ENCODE measurements at regions not wholly inside any gene's neighbourhood (a gene's known extent, or its start where the extent isn't known, plus 50 kb on each side); places are given as distances from the start of the nearest gene placed in this dataset.

DNA sequence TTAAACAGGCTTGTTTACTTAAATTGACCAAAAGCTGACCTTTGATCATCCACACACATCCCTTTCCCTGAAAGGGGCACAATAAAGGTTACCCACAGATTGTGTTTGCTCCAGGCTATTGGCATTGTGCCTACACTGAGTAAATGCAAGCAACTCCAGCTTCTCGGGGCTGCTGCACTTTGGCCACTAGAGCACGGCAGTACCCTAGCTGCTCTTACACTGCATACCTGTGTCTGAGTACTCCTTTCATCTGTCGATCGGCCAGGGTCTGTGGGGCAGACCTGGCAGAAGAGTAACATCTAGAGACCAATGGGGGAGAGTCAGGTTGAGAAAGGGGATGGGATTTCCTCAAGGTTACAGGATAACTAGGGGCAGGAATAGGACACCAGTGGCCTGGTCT lies 281.9 kb upstream of the NMUR2 start:
- ChIA-PET POLR2A (no interaction called here), CTCF (no interaction called here)
- DNase-seq (ENCODE audit: low read depth, low spot score): no peak
- no peak overlapping the region for H3K4me3 ChIP-seq (ENCODE audit: low read depth, low read length)
- TF ChIP-seq CTCF (IDR thresholded peaks at IDR 0.05; ENCODE audit: insufficient read depth, low read length, missing control alignments): no peak

- ChIA-PET CTCF (no interaction called here), POLR2A (no interaction called here)
- no peak overlapping the region for H3K4me3 ChIP-seq (ENCODE audit: low read depth, low read length)
- TF ChIP-seq CTCF (IDR thresholded peaks at IDR 0.05; ENCODE audit: insufficient read depth, low read length, missing control alignments): no peak
- peak; percentile 19 for DNase-seq (ENCODE audit: low read depth, low spot score)
Measured at GRCh38 chr5:152688561-152689249, 283.6 kb upstream of the NMUR2 start.

DNA sequence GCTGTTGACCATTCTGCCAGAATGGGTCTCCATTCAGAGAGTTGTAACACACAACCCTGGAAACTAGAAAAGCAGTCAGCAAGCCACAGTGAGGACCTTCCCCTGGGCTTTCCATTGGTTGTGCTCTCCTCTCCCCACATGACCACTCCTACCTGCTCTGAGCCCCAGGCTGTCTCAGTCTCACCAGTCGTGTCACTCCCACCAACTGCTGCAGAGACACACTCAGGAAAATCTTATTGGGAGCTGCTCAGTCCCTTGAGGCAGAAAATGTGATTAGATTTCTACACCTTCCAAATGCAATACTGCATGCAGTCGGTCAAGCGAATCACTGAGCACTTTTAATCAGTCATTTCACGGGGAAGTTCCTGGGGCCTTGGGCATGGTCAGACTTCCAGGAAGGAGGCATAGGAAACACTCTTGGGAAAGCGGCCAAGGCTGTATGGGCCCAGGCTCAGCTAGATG lies 284.2 kb upstream of the NMUR2 start:
- ChIA-PET CTCF (no interaction called here), POLR2A (no interaction called here)

DNA sequence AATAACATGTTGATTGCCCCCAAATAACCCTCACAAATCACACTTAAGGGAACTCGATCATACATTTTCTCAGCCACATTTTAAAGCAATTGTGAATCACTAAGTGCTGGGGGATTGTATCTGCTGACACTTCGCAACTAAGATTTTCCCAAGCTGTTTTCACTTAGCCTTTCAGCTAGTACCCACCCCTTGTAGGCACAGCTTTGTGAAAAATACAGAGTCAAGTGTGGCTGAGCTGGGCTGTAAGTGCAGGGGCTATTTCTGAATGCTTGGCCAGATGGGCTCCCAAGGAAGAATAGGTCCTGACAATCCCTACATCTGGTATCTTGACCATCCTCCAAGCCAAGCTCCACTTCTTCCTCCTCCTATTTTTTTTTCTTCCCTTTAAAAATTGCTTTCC lies 289.2 kb upstream of the NMUR2 start:
- H3K4me3 ChIP-seq (ENCODE audit: low read depth, low read length): no peak overlapping the region
- no peak for DNase-seq (ENCODE audit: low read depth, low spot score)
- no peak for TF ChIP-seq CTCF (IDR thresholded peaks at IDR 0.05; ENCODE audit: insufficient read depth, low read length, missing control alignments)
- POLR2A ChIA-PET: no interaction called here
- CTCF ChIA-PET: no interaction called here

More for the DNA sequence above, 284.2 kb upstream of the NMUR2 start:
- DNase-seq (ENCODE audit: low read depth, low spot score): no peak
- no peak overlapping the region for H3K4me3 ChIP-seq (ENCODE audit: low read depth, low read length)
- TF ChIP-seq CTCF (IDR thresholded peaks at IDR 0.05; ENCODE audit: insufficient read depth, low read length, missing control alignments): no peak

DNA sequence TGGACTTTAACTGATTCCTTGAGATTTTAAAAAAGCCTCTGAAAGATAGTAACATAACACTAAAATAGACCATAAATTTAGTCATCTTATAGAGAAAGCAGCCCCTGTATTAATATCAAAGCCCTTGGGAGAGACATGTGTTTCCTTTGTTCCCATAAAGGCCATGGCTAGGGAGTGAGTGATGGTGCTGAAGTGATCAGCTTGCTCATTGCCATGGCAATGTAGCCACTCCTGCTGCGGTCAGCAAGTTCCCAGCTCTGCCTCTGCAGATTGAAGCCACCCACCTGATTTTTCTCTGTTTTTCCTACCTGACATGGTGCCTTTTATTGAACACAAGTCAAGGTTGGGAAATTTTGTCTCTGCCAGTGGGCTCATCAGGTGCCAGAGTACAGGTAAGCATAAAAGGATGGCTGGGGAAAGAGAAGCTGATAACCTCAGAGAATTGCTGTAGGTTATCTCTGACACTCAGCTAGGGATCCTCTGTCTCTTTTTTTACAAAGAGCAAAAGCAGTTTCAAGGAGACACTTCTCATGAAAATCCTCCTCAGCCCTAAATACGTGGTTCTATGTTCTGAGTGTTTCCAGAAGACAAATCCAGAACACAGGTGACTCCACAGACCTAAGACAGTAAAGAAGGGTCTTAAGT lies 296.3 kb upstream of the NMUR2 start:
- no peak for DNase-seq (ENCODE audit: low read depth, low spot score)
- no peak for TF ChIP-seq CTCF (IDR thresholded peaks at IDR 0.05; ENCODE audit: insufficient read depth, low read length, missing control alignments)
- CTCF ChIA-PET: no interaction called here
- no peak overlapping the region for H3K4me3 ChIP-seq (ENCODE audit: low read depth, low read length)
- POLR2A ChIA-PET: no interaction called here

DNA sequence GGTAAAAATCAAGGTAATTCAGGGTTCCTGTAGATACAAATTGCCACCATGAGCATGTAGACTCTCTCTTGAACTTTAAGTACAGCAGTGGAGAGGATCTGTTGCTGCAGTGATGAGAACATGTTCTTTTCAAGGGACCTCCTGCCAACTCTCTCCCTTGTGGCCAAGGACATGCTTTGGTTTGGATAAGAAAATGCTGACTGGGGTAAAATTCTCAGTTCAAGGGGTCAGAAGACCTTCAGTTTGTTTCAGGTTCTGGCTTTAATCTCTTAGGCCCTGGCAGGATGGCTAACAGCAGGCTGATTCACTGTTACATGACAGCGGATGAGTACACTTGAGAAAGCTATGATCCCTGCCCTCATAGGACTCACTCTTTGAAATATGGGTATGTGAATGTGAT lies 299.2 kb upstream of the NMUR2 start:
- ChIA-PET CTCF (no interaction called here), POLR2A (no interaction called here)
- TF ChIP-seq CTCF (IDR thresholded peaks at IDR 0.05; ENCODE audit: insufficient read depth, low read length, missing control alignments): no peak
- no peak for DNase-seq (ENCODE audit: low read depth, low spot score)
- no peak overlapping the region for H3K4me3 ChIP-seq (ENCODE audit: low read depth, low read length)
